ENCODE measurements at regions not wholly inside any gene's neighbourhood (a gene's known extent, or its start where the extent isn't known, plus 50 kb on each side); places are given as distances from the start of the nearest gene placed in this dataset.

GRCh38 chr10:3897156-3897555 lies 112.1 kb upstream of the KLF6 start:
- no peak for DNase-seq (ENCODE audit: low spot score)

GRCh38 chr10:3896161-3896560 lies 111.2 kb upstream of the KLF6 start:
- no peak for DNase-seq (ENCODE audit: low spot score)

- no peak for DNase-seq (ENCODE audit: low spot score)
These were observed 110.1 kb upstream of the KLF6 start for GRCh38 chr10:3895045-3895631.

GRCh38 chr10:3893901-3894563 lies 109.0 kb upstream of the KLF6 start:
- DNase-seq (ENCODE audit: low spot score) = no peak

GRCh38 chr10:3892440-3893425 lies 107.7 kb upstream of the KLF6 start:
- no peak for DNase-seq (ENCODE audit: low spot score)

GRCh38 chr10:3891396-3891795 lies 106.4 kb upstream of the KLF6 start:
- no peak for DNase-seq (ENCODE audit: low spot score)

GRCh38 chr10:3890602-3891352 lies 105.8 kb upstream of the KLF6 start:
- DNase-seq (ENCODE audit: low spot score) = no peak

- no peak for DNase-seq (ENCODE audit: low spot score)
These were observed 105.0 kb upstream of the KLF6 start for GRCh38 chr10:3889961-3890522.

GRCh38 chr10:3887885-3888476 lies 103.0 kb upstream of the KLF6 start:
- no peak for DNase-seq (ENCODE audit: low spot score)

GRCh38 chr10:3887404-3887803 lies 102.4 kb upstream of the KLF6 start:
- DNase-seq (ENCODE audit: low spot score) = no peak

- no peak for DNase-seq (ENCODE audit: low spot score)
These were observed 101.7 kb upstream of the KLF6 start for GRCh38 chr10:3886641-3887251.

- no peak for DNase-seq (ENCODE audit: low spot score)
These were observed 101.2 kb upstream of the KLF6 start for GRCh38 chr10:3886191-3886590.

GRCh38 chr10:3882855-3883254 lies 97.8 kb upstream of the KLF6 start:
- DNase-seq (ENCODE audit: low spot score) = no peak

- no peak for DNase-seq (ENCODE audit: low spot score)
These were observed 96.6 kb upstream of the KLF6 start for GRCh38 chr10:3881622-3882021.

GRCh38 chr10:3879073-3879472 lies 94.1 kb upstream of the KLF6 start:
- DNase-seq (ENCODE audit: low spot score) = no peak

GRCh38 chr10:3877211-3878000 lies 92.4 kb upstream of the KLF6 start:
- no peak for DNase-seq (ENCODE audit: low spot score)

GRCh38 chr10:3876350-3876962 lies 91.4 kb upstream of the KLF6 start:
- DNase-seq (ENCODE audit: low spot score) = no peak

- DNase-seq (ENCODE audit: low spot score) = no peak
These were observed 90.8 kb upstream of the KLF6 start for GRCh38 chr10:3875842-3876235.

- DNase-seq (ENCODE audit: low spot score) = no peak
These were observed 90.2 kb upstream of the KLF6 start for GRCh38 chr10:3874990-3875841.
